PC-9 (cell line): ENCODE measurements at regions not wholly inside any gene's neighbourhood (a gene's known extent, or its start where the extent isn't known, plus 50 kb on each side); places are given as distances from the start of the nearest gene placed in this dataset.
A peak's percentile ranks its signal among the peaks of the same experiment; 100 is the strongest.

Source experiments
- EZH2 ChIP-seq: fragments of 200-600 bp; sonication (generic); IDR thresholded peaks from 2 replicates; pipeline ENCODE4 v1.8.0; 2017; ENCODE audit warnings: antibody characterized with exemption, low read depth
- TF ChIP-seq, protein P1 (sequence below): fragments of 200-600 bp; sonication (generic); conservative IDR thresholded peaks from 2 replicates; pipeline ENCODE4 v1.6.1; 2017; ENCODE audit warnings: mixed run types, antibody characterized with exemption, mild to moderate bottlenecking, moderate library complexity

DNA sequence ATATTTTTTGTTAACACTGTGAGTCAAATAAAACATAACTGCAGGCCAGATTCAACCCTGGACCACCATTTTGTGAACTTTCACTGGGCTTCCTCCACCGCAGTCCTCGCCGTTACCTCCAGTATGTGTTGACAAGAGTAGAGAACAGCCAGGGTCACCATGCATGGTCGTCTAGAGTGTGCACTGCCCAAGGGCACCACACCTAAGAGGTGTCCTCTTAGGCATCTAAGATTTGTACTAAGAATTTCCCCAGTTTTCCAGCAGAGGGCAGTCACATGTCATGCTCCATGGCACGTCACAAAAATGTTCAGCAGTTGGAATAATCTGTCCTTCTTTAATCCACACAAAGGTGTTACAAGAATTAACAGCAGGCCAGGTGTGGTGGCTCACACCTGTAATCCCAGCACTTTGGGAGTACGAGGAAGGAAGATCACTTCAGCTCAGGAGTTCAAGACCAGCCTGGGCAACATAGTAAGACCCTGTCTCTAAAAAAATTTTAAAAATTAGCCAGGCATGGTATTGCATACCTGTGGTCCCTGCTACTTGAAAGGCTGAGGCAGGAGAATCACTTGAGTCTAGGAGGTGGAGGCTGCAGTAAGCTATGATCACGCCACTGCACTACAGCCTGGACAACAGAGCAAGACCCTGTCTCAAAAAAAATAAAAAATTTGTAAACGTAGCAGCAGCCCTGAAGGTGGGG, 71.2 kb upstream of the FOXK1 start:
- no peak for TF ChIP-seq EZH2
- TF ChIP-seq, protein P1, sequence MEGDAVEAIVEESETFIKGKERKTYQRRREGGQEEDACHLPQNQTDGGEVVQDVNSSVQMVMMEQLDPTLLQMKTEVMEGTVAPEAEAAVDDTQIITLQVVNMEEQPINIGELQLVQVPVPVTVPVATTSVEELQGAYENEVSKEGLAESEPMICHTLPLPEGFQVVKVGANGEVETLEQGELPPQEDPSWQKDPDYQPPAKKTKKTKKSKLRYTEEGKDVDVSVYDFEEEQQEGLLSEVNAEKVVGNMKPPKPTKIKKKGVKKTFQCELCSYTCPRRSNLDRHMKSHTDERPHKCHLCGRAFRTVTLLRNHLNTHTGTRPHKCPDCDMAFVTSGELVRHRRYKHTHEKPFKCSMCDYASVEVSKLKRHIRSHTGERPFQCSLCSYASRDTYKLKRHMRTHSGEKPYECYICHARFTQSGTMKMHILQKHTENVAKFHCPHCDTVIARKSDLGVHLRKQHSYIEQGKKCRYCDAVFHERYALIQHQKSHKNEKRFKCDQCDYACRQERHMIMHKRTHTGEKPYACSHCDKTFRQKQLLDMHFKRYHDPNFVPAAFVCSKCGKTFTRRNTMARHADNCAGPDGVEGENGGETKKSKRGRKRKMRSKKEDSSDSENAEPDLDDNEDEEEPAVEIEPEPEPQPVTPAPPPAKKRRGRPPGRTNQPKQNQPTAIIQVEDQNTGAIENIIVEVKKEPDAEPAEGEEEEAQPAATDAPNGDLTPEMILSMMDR, result peak; percentile 91
